H1 (cell line): ENCODE measurements at regions not wholly inside any gene's neighbourhood (a gene's known extent, or its start where the extent isn't known, plus 50 kb on each side); places are given as distances from the start of the nearest gene placed in this dataset.

ENCODE experiments used
- CHD7 ChIP-seq: fragments of 300-600 bp; sonication (generic); IDR thresholded peaks from 2 replicates; pipeline ENCODE4 v1.7.1; 2012; ENCODE audit warnings: low read length, moderate library complexity, mild to moderate bottlenecking, inconsistent platforms; ENCODE audit not compliant: insufficient replicate concordance

GRCh38 chr2:234343372-234343771 is 153.5 kb downstream of the ARL4C start (continued):
- TF ChIP-seq CHD7, result no peak
